ENCODE measurements at regions not wholly inside any gene's neighbourhood (a gene's known extent, or its start where the extent isn't known, plus 50 kb on each side); places are given as distances from the start of the nearest gene placed in this dataset.

DNA sequence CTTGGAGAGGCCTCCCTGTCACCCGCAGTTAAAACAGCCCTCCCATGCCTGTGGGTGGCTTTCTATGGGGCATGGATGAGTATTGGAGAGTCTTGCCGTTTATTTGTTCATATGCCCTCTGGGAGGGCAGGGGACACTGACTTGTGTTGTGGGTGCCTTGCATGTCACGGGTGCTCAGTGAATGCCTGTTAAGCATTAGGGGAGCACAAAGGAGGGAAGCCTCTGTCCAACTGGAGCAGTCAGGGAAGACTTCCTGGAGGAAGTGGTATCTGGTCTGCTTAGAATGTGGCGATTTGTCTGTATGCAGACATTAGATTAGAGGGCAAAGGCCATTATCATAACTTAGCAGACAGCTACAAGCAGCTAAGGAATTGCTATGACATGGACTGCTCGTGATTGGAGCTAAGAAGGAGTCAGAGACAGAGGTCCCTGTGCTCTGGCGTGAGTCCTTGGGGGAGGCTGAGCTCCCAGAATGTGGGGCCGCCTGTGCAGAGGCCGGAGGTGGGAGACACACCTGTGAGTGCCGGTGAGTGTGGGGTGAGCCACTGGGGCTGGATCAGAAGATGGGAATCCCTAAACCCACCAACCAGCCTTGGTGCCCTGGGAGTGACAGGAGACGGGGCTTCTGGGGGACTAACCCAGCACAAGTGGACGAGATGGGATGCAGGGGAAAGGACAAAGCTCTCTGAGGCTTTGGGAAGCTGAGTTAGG is 286.1 kb downstream of the SEC14L1 start:
- peak overlapping the region; percentile 32 for H3K18ac ChIP-seq (ENCODE audit: low read length)
- peaks cover 43% of the 10 kb centered on the region for H3K79me1 ChIP-seq (ENCODE audit: low read length)
- H3K27ac ChIP-seq (ENCODE audit: low read depth, low read length), result no peak overlapping the region
- DNase-seq, result no peak
- H3K56ac ChIP-seq (ENCODE audit: low read length), result no peak overlapping the region
- H3K4me3 ChIP-seq (ENCODE audit: low read length), result no peak overlapping the region
- no peak overlapping the region for H2BK120ac ChIP-seq (ENCODE audit: low read depth, low read length)
- no peaks in the 10 kb centered on the region for H3K36me3 ChIP-seq (ENCODE audit: control insufficient read depth, insufficient read depth, low read length)
- H3K4me1 ChIP-seq (ENCODE audit: control insufficient read depth, low read depth, low read length), result peaks cover 7% of the 10 kb centered on the region
- H3K23ac ChIP-seq (ENCODE audit: low read length), result no peak overlapping the region
- no CpG with 5 or more reads among the region's 11 CpGs for whole genome bisulfite sequencing (ENCODE audit: extremely low coverage, insufficient coverage, low lambda C conversion rate)
- no peak overlapping the region for H4K5ac ChIP-seq (ENCODE audit: low read length)
- peaks cover 23% of the 10 kb centered on the region for H3K79me2 ChIP-seq (ENCODE audit: control insufficient read depth, insufficient read depth, low read length)
- H2BK5ac ChIP-seq (ENCODE audit: low read length), result no peak overlapping the region
- no peak overlapping the region for H2BK15ac ChIP-seq (replicated peaks; ENCODE audit: low read depth)
- no peak overlapping the region for H3K9ac ChIP-seq (ENCODE audit: low read length)
- H4K8ac ChIP-seq (ENCODE audit: low read depth, low read length), result no peak overlapping the region
- H3K4me2 ChIP-seq (ENCODE audit: low read length), result no peak overlapping the region
- H3K27me3 ChIP-seq (ENCODE audit: insufficient read depth, low read length, poor library complexity), result no peaks in the 10 kb centered on the region
- no peak overlapping the region for H3K4ac ChIP-seq (ENCODE audit: low read depth, low read length)
- H2AK5ac ChIP-seq (ENCODE audit: low read length), result no peak overlapping the region

DNA sequence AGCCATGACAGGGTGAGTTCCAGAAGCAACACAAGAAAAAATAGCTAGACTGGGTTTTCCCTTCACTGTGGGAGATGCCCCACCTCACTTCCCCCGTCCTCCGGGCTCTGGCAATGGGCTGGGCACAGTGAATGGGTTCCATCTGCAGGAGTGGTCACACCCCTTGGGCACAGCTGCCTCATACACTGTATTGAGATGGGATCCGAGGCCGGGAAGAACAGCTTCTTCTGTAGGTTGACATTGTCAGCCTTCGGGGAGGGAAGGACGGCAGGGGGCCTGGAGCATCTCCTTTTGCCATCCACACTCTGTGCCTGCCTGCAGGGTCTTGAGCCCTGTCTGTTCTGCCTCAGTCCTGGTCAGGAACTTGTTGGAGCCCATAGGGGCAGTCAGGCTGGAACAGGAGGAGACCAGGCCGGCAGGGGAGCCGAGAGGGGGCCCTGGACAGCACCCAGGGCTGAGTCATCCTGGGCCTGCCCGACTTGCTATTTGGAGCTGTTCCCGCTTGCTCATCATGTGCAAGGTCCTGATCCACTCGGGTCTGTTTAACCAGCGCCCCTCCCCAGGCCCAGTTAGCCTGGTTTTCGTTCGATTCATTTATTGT is 286.7 kb downstream of the SEC14L1 start:
- Histone ChIP-seq H3K18ac (ENCODE audit: low read length) (no peak overlapping the region), H3K9ac (ENCODE audit: low read length) (no peak overlapping the region), H3K4me2 (ENCODE audit: low read length) (no peak overlapping the region), H4K5ac (ENCODE audit: low read length) (no peak overlapping the region), H4K8ac (ENCODE audit: low read depth, low read length) (no peak overlapping the region), H2BK15ac (replicated peaks; ENCODE audit: low read depth) (no peak overlapping the region), H3K79me1 (ENCODE audit: low read length) (peaks cover 48% of the 10 kb centered on the region), H3K4me1 (ENCODE audit: control insufficient read depth, low read depth, low read length) (peaks cover 11% of the 10 kb centered on the region), H3K27ac (ENCODE audit: low read depth, low read length) (no peak overlapping the region), H3K56ac (ENCODE audit: low read length) (no peak overlapping the region), H3K79me2 (ENCODE audit: control insufficient read depth, insufficient read depth, low read length) (peaks cover 24% of the 10 kb centered on the region), H3K36me3 (ENCODE audit: control insufficient read depth, insufficient read depth, low read length) (no peaks in the 10 kb centered on the region), H2AK5ac (ENCODE audit: low read length) (no peak overlapping the region), H3K4ac (ENCODE audit: low read depth, low read length) (no peak overlapping the region), H2BK5ac (ENCODE audit: low read length) (no peak overlapping the region), H3K23ac (ENCODE audit: low read length) (no peak overlapping the region), H2BK120ac (ENCODE audit: low read depth, low read length) (no peak overlapping the region), H3K4me3 (ENCODE audit: low read length) (no peak overlapping the region), H3K27me3 (ENCODE audit: insufficient read depth, low read length, poor library complexity) (no peaks in the 10 kb centered on the region)
- DNase-seq, result no peak
- no CpG with 5 or more reads among the region's 14 CpGs for WGBS (ENCODE audit: extremely low coverage, insufficient coverage, low lambda C conversion rate)

GRCh38 chr17:77428020-77428748 is 287.4 kb downstream of the SEC14L1 start:
- Histone ChIP-seq H3K23ac (ENCODE audit: low read length) (no peak overlapping the region), H3K4me1 (ENCODE audit: control insufficient read depth, low read depth, low read length) (peaks cover 17% of the 10 kb centered on the region), H3K36me3 (ENCODE audit: control insufficient read depth, insufficient read depth, low read length) (no peaks in the 10 kb centered on the region), H2BK5ac (ENCODE audit: low read length) (no peak overlapping the region), H3K79me2 (ENCODE audit: control insufficient read depth, insufficient read depth, low read length) (peaks cover 23% of the 10 kb centered on the region), H3K18ac (ENCODE audit: low read length) (no peak overlapping the region), H3K4ac (ENCODE audit: low read depth, low read length) (no peak overlapping the region), H2AK5ac (ENCODE audit: low read length) (no peak overlapping the region), H2BK15ac (replicated peaks; ENCODE audit: low read depth) (no peak overlapping the region), H3K9ac (ENCODE audit: low read length) (no peak overlapping the region), H3K4me3 (ENCODE audit: low read length) (no peak overlapping the region), H3K79me1 (ENCODE audit: low read length) (peaks cover 50% of the 10 kb centered on the region), H3K4me2 (ENCODE audit: low read length) (no peak overlapping the region), H4K5ac (ENCODE audit: low read length) (no peak overlapping the region), H3K27me3 (ENCODE audit: insufficient read depth, low read length, poor library complexity) (no peaks in the 10 kb centered on the region), H4K8ac (ENCODE audit: low read depth, low read length) (no peak overlapping the region), H3K27ac (ENCODE audit: low read depth, low read length) (no peak overlapping the region), H3K56ac (ENCODE audit: low read length) (no peak overlapping the region), H2BK120ac (ENCODE audit: low read depth, low read length) (no peak overlapping the region)
- no CpG with 5 or more reads among the region's 13 CpGs for WGBS (ENCODE audit: extremely low coverage, insufficient coverage, low lambda C conversion rate)
- DNase-seq, result no peak

DNA sequence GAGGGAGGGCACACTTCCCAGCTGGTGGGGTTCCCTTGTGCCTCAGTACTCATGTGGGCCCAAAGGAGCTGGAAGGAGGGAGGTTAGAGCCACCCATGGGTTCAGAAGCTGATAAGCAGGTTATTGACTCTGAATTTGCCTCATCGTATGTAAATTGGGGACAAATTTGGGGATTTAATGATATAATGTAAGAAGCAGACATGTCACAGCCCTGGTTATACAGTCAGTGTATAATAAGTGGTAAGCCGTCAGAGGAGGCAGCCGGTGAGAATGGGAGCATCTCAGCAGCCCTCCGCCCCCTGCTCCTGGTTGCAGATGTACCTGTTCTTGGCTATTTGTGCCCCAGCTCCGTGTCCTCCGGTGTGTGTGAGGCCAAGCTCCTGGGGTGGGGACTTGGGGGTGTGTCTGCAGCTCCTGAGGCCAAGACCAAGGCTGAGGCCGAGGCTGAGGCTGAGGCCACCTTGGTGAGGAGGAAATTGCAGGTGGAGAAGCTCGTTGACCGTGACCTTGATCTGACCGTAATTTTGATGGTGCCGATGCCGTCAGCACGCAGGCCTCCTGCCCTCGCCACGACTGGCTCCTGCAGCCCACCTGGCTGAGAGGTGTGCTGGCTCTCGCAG is 288.1 kb downstream of the SEC14L1 start:
- no peak overlapping the region for H3K4me3 ChIP-seq (ENCODE audit: low read length)
- H3K27me3 ChIP-seq (ENCODE audit: insufficient read depth, low read length, poor library complexity), result no peaks in the 10 kb centered on the region
- no peak overlapping the region for H2BK15ac ChIP-seq (replicated peaks; ENCODE audit: low read depth)
- peaks cover 21% of the 10 kb centered on the region for H3K79me2 ChIP-seq (ENCODE audit: control insufficient read depth, insufficient read depth, low read length)
- H3K4me2 ChIP-seq (ENCODE audit: low read length), result no peak overlapping the region
- H2BK5ac ChIP-seq (ENCODE audit: low read length), result no peak overlapping the region
- DNase-seq, result no peak
- H3K27ac ChIP-seq (ENCODE audit: low read depth, low read length), result no peak overlapping the region
- no peak overlapping the region for H3K18ac ChIP-seq (ENCODE audit: low read length)
- H3K79me1 ChIP-seq (ENCODE audit: low read length), result peaks cover 46% of the 10 kb centered on the region
- H2BK120ac ChIP-seq (ENCODE audit: low read depth, low read length), result no peak overlapping the region
- H3K56ac ChIP-seq (ENCODE audit: low read length), result no peak overlapping the region
- H3K36me3 ChIP-seq (ENCODE audit: control insufficient read depth, insufficient read depth, low read length), result no peaks in the 10 kb centered on the region
- WGBS (ENCODE audit: extremely low coverage, insufficient coverage, low lambda C conversion rate), result no CpG with 5 or more reads among the region's 16 CpGs
- no peak overlapping the region for H2AK5ac ChIP-seq (ENCODE audit: low read length)
- H3K4me1 ChIP-seq (ENCODE audit: control insufficient read depth, low read depth, low read length), result peaks cover 17% of the 10 kb centered on the region
- H3K4ac ChIP-seq (ENCODE audit: low read depth, low read length), result no peak overlapping the region
- H3K23ac ChIP-seq (ENCODE audit: low read length), result no peak overlapping the region
- no peak overlapping the region for H4K8ac ChIP-seq (ENCODE audit: low read depth, low read length)
- peak overlapping the region; percentile 1 for H3K9ac ChIP-seq (ENCODE audit: low read length)
- no peak overlapping the region for H4K5ac ChIP-seq (ENCODE audit: low read length)

DNA sequence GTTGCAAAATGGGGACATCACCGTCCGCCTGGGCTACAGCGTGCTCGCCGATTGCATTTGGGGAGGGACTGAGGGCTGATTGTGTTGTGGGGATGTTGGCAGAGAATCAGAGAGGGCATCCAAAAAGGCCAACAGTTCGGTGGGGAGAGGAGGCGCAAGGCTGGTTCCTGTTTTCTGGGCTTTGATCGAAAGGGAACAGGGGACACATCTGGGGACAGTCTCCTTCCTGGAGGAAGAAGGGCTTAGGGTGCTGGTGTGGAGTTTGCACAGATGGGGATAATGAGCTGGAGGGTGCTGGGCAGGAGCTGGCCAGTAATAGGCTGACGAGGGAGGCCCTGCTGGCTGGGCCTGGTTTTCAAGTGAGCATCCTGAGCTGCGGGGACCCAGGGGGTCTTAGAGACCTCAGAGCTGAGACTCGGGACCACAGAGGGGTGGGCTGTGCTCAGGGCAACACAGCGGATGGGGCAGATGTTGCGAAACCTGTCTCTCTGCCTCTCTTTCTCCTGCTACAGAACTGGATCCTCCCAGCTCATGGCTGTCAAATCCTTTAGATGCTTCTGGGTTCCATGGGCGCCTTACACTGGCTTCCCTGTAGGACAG is 288.7 kb downstream of the SEC14L1 start:
- no peak overlapping the region for H3K18ac ChIP-seq (ENCODE audit: low read length)
- peak overlapping the region; percentile 1 for H3K9ac ChIP-seq (ENCODE audit: low read length)
- H3K27me3 ChIP-seq (ENCODE audit: insufficient read depth, low read length, poor library complexity), result no peaks in the 10 kb centered on the region
- no peak overlapping the region for H2BK15ac ChIP-seq (replicated peaks; ENCODE audit: low read depth)
- H4K5ac ChIP-seq (ENCODE audit: low read length), result no peak overlapping the region
- no peak overlapping the region for H3K4me2 ChIP-seq (ENCODE audit: low read length)
- WGBS (ENCODE audit: extremely low coverage, insufficient coverage, low lambda C conversion rate), result no CpG with 5 or more reads among the region's 14 CpGs
- peaks cover 48% of the 10 kb centered on the region for H3K79me1 ChIP-seq (ENCODE audit: low read length)
- H3K56ac ChIP-seq (ENCODE audit: low read length), result no peak overlapping the region
- H3K4me1 ChIP-seq (ENCODE audit: control insufficient read depth, low read depth, low read length), result peaks cover 17% of the 10 kb centered on the region
- DNase-seq, result no peak
- H3K23ac ChIP-seq (ENCODE audit: low read length), result no peak overlapping the region
- no peak overlapping the region for H2AK5ac ChIP-seq (ENCODE audit: low read length)
- no peaks in the 10 kb centered on the region for H3K36me3 ChIP-seq (ENCODE audit: control insufficient read depth, insufficient read depth, low read length)
- H3K4me3 ChIP-seq (ENCODE audit: low read length), result no peak overlapping the region
- H2BK120ac ChIP-seq (ENCODE audit: low read depth, low read length), result no peak overlapping the region
- no peak overlapping the region for H3K4ac ChIP-seq (ENCODE audit: low read depth, low read length)
- peaks cover 24% of the 10 kb centered on the region for H3K79me2 ChIP-seq (ENCODE audit: control insufficient read depth, insufficient read depth, low read length)
- no peak overlapping the region for H3K27ac ChIP-seq (ENCODE audit: low read depth, low read length)
- no peak overlapping the region for H2BK5ac ChIP-seq (ENCODE audit: low read length)
- no peak overlapping the region for H4K8ac ChIP-seq (ENCODE audit: low read depth, low read length)

Measured in mesendoderm (in vitro differentiated cells).